ENCODE measurements at regions not wholly inside any gene's neighbourhood (a gene's known extent, or its start where the extent isn't known, plus 50 kb on each side); places are given as distances from the start of the nearest gene placed in this dataset.

DNA sequence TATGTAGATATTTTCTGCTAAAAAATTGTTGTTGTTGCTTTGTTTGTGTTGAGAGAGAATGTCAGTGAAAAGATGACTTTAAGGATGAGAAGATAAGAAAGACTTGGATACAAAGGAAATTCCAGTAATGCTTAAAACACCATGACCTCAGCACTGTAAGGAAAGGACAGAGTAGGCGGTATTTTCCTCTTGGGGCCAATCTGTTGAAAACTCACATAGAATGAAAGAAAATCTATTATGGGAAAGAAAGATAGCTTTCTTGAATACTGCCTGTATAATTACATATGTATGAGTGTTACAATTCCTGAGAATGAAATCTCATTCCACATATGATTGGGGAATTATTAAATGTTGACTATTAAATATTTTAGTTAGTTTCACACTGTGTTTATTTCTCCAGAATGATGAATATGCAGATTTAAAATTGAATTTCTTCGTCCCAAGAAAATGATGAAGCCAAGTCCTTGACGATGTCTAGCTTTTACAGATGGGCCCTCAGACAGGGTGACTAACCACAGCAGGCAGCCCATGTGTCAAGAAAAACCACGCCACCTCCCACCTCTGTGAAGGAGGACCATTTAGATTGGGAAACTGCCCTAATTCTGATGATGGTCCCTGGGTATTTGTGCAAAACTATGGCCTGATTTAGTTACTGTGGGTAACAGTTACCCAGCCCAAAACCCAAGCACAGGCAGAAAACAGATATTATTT is 49.7 kb upstream of the LMO4 start:
- TF ChIP-seq EZH2phosphoT487 (IDR thresholded peaks at IDR 0.05; ENCODE audit: insufficient read depth, low read depth) (no peak), EZH2 (IDR thresholded peaks at IDR 0.05; ENCODE audit: insufficient read depth, poor library complexity, severe bottlenecking) (no peak)

All from GM23248 (cell line).